Endodermal cell (in vitro differentiated cells): ENCODE measurements at regions not wholly inside any gene's neighbourhood (a gene's known extent, or its start where the extent isn't known, plus 50 kb on each side); places are given as distances from the start of the nearest gene placed in this dataset.

ENCODE experiments used
- DNase-seq: peaks from one replicate; pipeline ENCODE4 v3.0.0-alpha.2; 2017
- H3K27ac ChIP-seq: 2 replicates; pipeline ENCODE4 v1.5.1; 2013; ENCODE audit warnings: mild to moderate bottlenecking, low read depth, low read length, moderate library complexity
- H3K27me3 ChIP-seq: 2 replicates; pipeline ENCODE4 v1.6.1; 2013; ENCODE audit warnings: mild to moderate bottlenecking, low read length, moderate library complexity; ENCODE audit not compliant: insufficient read depth, control insufficient read depth, poor library complexity, severe bottlenecking
- H3K36me3 ChIP-seq: 2 replicates; pipeline ENCODE4 v1.7.0; 2013; ENCODE audit warnings: mild to moderate bottlenecking, low read length, moderate library complexity; ENCODE audit not compliant: control insufficient read depth, insufficient read depth
- H3K4me1 ChIP-seq: one replicate; pipeline ENCODE4 v1.7.0; 2013; ENCODE audit warnings: low read length; ENCODE audit not compliant: control insufficient read depth, insufficient read depth
- H3K4me3 ChIP-seq: 2 replicates; pipeline ENCODE4 v1.5.1; 2013; ENCODE audit warnings: mild to moderate bottlenecking, low read length, moderate library complexity
- H3K9ac ChIP-seq: 2 replicates; pipeline ENCODE4 v1.6.1; 2013; ENCODE audit warnings: mild to moderate bottlenecking, low read length, moderate library complexity; ENCODE audit not compliant: poor library complexity, severe bottlenecking; ENCODE audit errors: extremely low read depth
- H3K9me3 ChIP-seq: 2 replicates; pipeline ENCODE4 v1.6.1; 2013; ENCODE audit warnings: mild to moderate bottlenecking, low read length, moderate library complexity; ENCODE audit not compliant: control insufficient read depth
- H3K27ac Mint-ChIP-seq: 2 replicates; pipeline ENCODE4 v1.8.0; 2020; ENCODE audit warnings: mixed read lengths
- H3K27me3 Mint-ChIP-seq: 2 replicates; pipeline ENCODE4 v1.8.0; 2021; ENCODE audit warnings: mild to moderate bottlenecking, mixed read lengths; ENCODE audit not compliant: insufficient read depth
- H3K36me3 Mint-ChIP-seq: 2 replicates; pipeline ENCODE4 v1.8.0; 2020; ENCODE audit warnings: low read depth, mixed read lengths
- H3K4me1 Mint-ChIP-seq: 2 replicates; pipeline ENCODE4 v1.8.0; 2020; ENCODE audit warnings: mixed read lengths
- H3K4me3 Mint-ChIP-seq: 2 replicates; pipeline ENCODE4 v1.8.0; 2020; ENCODE audit warnings: mild to moderate bottlenecking, moderate library complexity, mixed read lengths
- H3K9me3 Mint-ChIP-seq: 2 replicates; pipeline ENCODE4 v1.8.0; 2020; ENCODE audit warnings: mild to moderate bottlenecking, mixed read lengths
- WGBS, 2 experiments: methylation state at CpG; one replicate each; pipeline versions ENCODE4 v1.1.5 to v1.1.7; 2013; ENCODE audit warnings: missing lambda C conversion rate in 2 of 2, mixed read lengths in 1 of 2; ENCODE audit not compliant: insufficient coverage in 1 of 2, insufficient read length in 1 of 2; 5-methylcytosine and 5-hydroxymethylcytosine counted together
- TF ChIP-seq, protein P1 (sequence below): fragments of 200-600 bp; sonication (generic); conservative IDR thresholded peaks from 2 replicates; pipeline ENCODE4 v1.5.0; 2021; ENCODE audit warnings: antibody characterized with exemption, mild to moderate bottlenecking

DNA sequence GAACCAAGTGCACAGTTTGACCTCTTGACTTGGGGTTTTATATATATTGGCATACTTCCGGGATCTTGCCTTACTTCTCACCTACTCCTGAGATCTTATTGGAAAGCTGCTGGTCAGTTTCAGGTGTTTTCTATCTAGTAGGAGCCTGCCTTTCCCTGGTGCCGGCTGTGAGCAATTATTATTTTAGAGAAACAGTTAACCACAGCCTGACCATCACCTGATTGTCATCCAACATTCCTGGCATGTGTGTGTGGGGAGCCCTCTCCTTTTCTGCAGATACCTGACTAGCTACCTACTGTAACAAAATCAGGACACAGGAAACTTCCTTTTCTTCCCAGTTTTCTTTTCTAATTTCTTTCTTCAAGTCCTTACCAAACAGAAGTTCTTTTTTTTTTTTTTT, 220.4 kb downstream of the ATP23 start:
- Histone ChIP-seq H3K27me3 (no peaks in the 10 kb centered on the region), H3K4me1 (no peaks in the 10 kb centered on the region), H3K27ac (no peak overlapping the region), H3K4me3 (no peak overlapping the region), H3K9ac (no peak overlapping the region), H3K9me3 (no peaks in the 10 kb centered on the region), H3K36me3 (no peaks in the 10 kb centered on the region)
- TF ChIP-seq, protein P1, sequence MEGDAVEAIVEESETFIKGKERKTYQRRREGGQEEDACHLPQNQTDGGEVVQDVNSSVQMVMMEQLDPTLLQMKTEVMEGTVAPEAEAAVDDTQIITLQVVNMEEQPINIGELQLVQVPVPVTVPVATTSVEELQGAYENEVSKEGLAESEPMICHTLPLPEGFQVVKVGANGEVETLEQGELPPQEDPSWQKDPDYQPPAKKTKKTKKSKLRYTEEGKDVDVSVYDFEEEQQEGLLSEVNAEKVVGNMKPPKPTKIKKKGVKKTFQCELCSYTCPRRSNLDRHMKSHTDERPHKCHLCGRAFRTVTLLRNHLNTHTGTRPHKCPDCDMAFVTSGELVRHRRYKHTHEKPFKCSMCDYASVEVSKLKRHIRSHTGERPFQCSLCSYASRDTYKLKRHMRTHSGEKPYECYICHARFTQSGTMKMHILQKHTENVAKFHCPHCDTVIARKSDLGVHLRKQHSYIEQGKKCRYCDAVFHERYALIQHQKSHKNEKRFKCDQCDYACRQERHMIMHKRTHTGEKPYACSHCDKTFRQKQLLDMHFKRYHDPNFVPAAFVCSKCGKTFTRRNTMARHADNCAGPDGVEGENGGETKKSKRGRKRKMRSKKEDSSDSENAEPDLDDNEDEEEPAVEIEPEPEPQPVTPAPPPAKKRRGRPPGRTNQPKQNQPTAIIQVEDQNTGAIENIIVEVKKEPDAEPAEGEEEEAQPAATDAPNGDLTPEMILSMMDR, result no peak
- H3K27ac Mint-ChIP-seq, result no peak overlapping the region
- DNase-seq, result no peak
- H3K4me1 Mint-ChIP-seq, result no peaks in the 10 kb centered on the region
- H3K4me3 Mint-ChIP-seq, result no peak overlapping the region
- WGBS, 2 experiments, result 94% methylated on average over 2 of the region's 2 CpGs; no CpG with 5 or more reads in 1 of the 2 experiments
- no peaks in the 10 kb centered on the region for H3K27me3 Mint-ChIP-seq
- no peaks in the 10 kb centered on the region for H3K9me3 Mint-ChIP-seq
- no peaks in the 10 kb centered on the region for H3K36me3 Mint-ChIP-seq

DNA sequence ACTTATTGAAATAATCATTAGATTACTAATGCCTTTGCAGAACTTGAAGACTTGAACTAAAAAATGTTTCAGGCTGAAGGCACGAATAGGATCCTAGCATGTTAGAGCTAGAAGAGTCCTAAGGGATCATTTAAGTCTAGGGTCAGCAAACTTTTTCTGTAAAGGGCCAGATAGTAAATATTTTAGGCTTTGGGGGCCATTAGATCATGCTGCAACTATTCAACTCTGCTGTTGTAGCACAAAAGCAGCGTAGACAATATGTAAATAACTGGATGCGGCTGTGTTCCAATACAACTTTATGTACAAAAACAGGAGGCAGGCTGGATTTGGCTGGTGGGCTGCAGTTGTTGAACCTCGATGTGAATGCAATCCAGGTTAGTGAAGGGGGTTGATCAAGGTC, 221.7 kb downstream of the ATP23 start:
- no peak overlapping the region for H3K27ac Mint-ChIP-seq
- no peaks in the 10 kb centered on the region for H3K27me3 Mint-ChIP-seq
- no peaks in the 10 kb centered on the region for H3K9me3 Mint-ChIP-seq
- Histone ChIP-seq H3K9ac (no peak overlapping the region), H3K27ac (no peak overlapping the region), H3K4me3 (no peak overlapping the region), H3K27me3 (no peaks in the 10 kb centered on the region), H3K36me3 (no peaks in the 10 kb centered on the region), H3K9me3 (no peaks in the 10 kb centered on the region), H3K4me1 (no peaks in the 10 kb centered on the region)
- no peaks in the 10 kb centered on the region for H3K4me1 Mint-ChIP-seq
- DNase-seq, result no peak
- H3K4me3 Mint-ChIP-seq, result no peak overlapping the region
- TF ChIP-seq, protein P1, result no peak
- no peaks in the 10 kb centered on the region for H3K36me3 Mint-ChIP-seq
- WGBS, 2 experiments, result 90 to 100% methylated on average over 2 to 4 of the region's 4 CpGs

DNA sequence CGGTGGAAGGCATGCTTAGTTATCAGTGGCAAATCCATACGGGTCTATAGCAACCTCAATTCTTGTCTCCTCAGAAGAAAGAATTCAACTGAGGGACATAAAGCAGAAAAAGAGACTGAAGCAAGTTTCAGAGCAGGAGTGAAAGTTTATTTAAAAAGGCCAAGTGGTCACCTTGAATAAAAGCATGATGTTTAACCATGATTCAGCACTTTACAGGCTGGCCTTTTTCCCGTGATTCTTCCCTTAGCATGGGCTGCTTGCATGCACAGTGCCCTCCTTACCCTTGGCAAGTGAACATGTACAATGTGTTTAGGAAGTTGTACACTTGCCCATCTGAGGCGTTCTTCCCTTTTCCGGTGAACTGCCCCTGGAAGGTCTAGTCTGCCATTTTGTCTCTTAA, 225.3 kb downstream of the ATP23 start:
- H3K27ac ChIP-seq, result no peak overlapping the region
- no peaks in the 10 kb centered on the region for H3K4me1 ChIP-seq
- no peaks in the 10 kb centered on the region for H3K9me3 ChIP-seq
- TF ChIP-seq, protein P1, result no peak
- Mint-ChIP-seq H3K36me3 (no peaks in the 10 kb centered on the region), H3K9me3 (no peaks in the 10 kb centered on the region), H3K27me3 (no peaks in the 10 kb centered on the region), H3K27ac (no peak overlapping the region), H3K4me3 (no peak overlapping the region), H3K4me1 (peaks cover 2% of the 10 kb centered on the region)
- H3K9ac ChIP-seq, result no peak overlapping the region
- no peak overlapping the region for H3K4me3 ChIP-seq
- no peak for DNase-seq
- 76 to 96% methylated on average over 4 to 5 of the region's 5 CpGs for WGBS, 2 experiments
- H3K36me3 ChIP-seq, result no peaks in the 10 kb centered on the region
- no peaks in the 10 kb centered on the region for H3K27me3 ChIP-seq
